HEK293 (cell line): ENCODE measurements at regions not wholly inside any gene's neighbourhood (a gene's known extent, or its start where the extent isn't known, plus 50 kb on each side); places are given as distances from the start of the nearest gene placed in this dataset.

Experiments used
- HOXA7 ChIP-seq: sonication (generic); formaldehyde crosslinking; IDR thresholded peaks from 2 replicates; pipeline ENCODE4 v1.8.1; 2022; ENCODE audit warnings: missing genetic modification reagents, borderline replicate concordance
- IKZF3 ChIP-seq: fragments of 450-650 bp; IDR thresholded peaks from 2 replicates; pipeline ENCODE4 v1.5.0; 2018; ENCODE audit warnings: missing biosample characterization, mild to moderate bottlenecking, missing genetic modification characterization, moderate library complexity
- KLF1 ChIP-seq: fragments of 450-650 bp; formaldehyde crosslinking; IDR thresholded peaks from 2 replicates; pipeline ENCODE4 v1.5.1; 2016; ENCODE audit warnings: missing biosample characterization, missing genetic modification characterization
- WT1 ChIP-seq: fragments of 450-650 bp; formaldehyde crosslinking; IDR thresholded peaks from 2 replicates; pipeline ENCODE4 v1.5.1; 2016; ENCODE audit warnings: missing biosample characterization, missing genetic modification characterization
- ZNF138 ChIP-seq: fragments of 450-650 bp; formaldehyde crosslinking; IDR thresholded peaks from 2 replicates; pipeline ENCODE4 v1.5.1; 2016; ENCODE audit warnings: missing biosample characterization, missing genetic modification characterization, borderline replicate concordance
- ZNF239 ChIP-seq: fragments of 450-650 bp; formaldehyde crosslinking; IDR thresholded peaks from 2 replicates; pipeline ENCODE4 v1.5.1; 2016; ENCODE audit warnings: missing biosample characterization, missing genetic modification characterization
- ZNF24 ChIP-seq: fragments of 450-650 bp; formaldehyde crosslinking; IDR thresholded peaks from 2 replicates; pipeline ENCODE4 v1.5.1; 2016; ENCODE audit warnings: missing biosample characterization, missing genetic modification characterization
- ZNF302 ChIP-seq: fragments of 450-650 bp; formaldehyde crosslinking; IDR thresholded peaks from 2 replicates; pipeline ENCODE4 v1.5.1; 2016; ENCODE audit warnings: missing biosample characterization, missing genetic modification characterization, low read depth
- TF ChIP-seq, protein P1 (sequence below): sonication (generic); formaldehyde crosslinking; IDR thresholded peaks from 2 replicates; pipeline ENCODE4 v1.8.1; 2022; ENCODE audit warnings: mild to moderate bottlenecking, moderate library complexity, missing genetic modification reagents
- TF ChIP-seq, protein P2 (sequence below): fragments of 450-650 bp; IDR thresholded peaks from 2 replicates; pipeline ENCODE4 v1.5.1; 2018; ENCODE audit warnings: missing biosample characterization, mild to moderate bottlenecking, missing genetic modification characterization
- TF ChIP-seq, protein P3 (sequence below): fragments of 450-650 bp; formaldehyde crosslinking; IDR thresholded peaks from 2 replicates; pipeline ENCODE4 v1.5.1; 2016; ENCODE audit warnings: missing biosample characterization, missing genetic modification characterization
- TF ChIP-seq, protein P4 (sequence below): fragments of 450-650 bp; formaldehyde crosslinking; IDR thresholded peaks from 2 replicates; pipeline ENCODE4 v1.5.1; 2016; ENCODE audit warnings: missing biosample characterization, missing genetic modification characterization

DNA sequence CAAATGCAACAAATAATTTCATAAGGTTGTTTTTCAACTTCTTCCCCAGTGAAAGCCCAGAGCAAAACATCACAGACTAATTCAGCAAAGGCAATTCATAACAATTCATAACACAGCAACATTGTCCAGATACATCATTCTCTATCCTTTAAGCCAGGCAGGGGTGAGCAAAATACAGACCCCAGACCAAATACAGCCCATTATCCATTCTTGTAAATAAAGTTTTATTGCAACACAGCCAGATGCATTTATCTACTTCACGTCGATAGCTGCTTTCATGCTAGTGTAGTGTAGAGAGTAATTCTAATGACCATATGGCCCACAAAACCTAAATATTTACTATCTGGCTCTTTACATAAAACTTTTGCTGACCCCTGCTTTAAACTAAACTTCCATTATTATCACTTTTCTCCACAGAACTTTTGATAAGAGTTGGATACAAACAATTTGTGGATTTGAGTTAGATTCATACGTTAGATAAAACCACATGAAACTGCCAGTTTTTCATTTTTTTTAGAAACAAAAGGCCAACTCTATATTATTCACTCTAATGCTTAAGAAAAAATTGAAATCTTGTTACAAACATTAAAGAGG lies 174.4 kb downstream of the DUSP6 start:
- TF ChIP-seq, protein P1, sequence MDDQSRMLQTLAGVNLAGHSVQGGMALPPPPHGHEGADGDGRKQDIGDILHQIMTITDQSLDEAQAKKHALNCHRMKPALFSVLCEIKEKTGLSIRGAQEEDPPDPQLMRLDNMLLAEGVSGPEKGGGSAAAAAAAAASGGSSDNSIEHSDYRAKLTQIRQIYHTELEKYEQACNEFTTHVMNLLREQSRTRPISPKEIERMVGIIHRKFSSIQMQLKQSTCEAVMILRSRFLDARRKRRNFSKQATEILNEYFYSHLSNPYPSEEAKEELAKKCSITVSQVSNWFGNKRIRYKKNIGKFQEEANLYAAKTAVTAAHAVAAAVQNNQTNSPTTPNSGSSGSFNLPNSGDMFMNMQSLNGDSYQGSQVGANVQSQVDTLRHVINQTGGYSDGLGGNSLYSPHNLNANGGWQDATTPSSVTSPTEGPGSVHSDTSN (CRISPR knock-in tag), result no peak
- TF ChIP-seq IKZF3 (tag by site-specific recombination) (no peak), KLF1 (no peak), HOXA7 (CRISPR knock-in tag) (no peak), ZNF138 (no peak), ZNF239 (tag by site-specific recombination) (no peak), ZNF302 (tag by site-specific recombination) (no peak), WT1 (tag by site-specific recombination) (no peak), ZNF24 (tag by site-specific recombination) (no peak)
- TF ChIP-seq, protein P2, sequence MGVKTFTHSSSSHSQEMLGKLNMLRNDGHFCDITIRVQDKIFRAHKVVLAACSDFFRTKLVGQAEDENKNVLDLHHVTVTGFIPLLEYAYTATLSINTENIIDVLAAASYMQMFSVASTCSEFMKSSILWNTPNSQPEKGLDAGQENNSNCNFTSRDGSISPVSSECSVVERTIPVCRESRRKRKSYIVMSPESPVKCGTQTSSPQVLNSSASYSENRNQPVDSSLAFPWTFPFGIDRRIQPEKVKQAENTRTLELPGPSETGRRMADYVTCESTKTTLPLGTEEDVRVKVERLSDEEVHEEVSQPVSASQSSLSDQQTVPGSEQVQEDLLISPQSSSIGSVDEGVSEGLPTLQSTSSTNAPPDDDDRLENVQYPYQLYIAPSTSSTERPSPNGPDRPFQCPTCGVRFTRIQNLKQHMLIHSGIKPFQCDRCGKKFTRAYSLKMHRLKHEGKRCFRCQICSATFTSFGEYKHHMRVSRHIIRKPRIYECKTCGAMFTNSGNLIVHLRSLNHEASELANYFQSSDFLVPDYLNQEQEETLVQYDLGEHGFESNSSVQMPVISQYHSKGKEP (tag by site-specific recombination), result no peak
- TF ChIP-seq, protein P3, sequence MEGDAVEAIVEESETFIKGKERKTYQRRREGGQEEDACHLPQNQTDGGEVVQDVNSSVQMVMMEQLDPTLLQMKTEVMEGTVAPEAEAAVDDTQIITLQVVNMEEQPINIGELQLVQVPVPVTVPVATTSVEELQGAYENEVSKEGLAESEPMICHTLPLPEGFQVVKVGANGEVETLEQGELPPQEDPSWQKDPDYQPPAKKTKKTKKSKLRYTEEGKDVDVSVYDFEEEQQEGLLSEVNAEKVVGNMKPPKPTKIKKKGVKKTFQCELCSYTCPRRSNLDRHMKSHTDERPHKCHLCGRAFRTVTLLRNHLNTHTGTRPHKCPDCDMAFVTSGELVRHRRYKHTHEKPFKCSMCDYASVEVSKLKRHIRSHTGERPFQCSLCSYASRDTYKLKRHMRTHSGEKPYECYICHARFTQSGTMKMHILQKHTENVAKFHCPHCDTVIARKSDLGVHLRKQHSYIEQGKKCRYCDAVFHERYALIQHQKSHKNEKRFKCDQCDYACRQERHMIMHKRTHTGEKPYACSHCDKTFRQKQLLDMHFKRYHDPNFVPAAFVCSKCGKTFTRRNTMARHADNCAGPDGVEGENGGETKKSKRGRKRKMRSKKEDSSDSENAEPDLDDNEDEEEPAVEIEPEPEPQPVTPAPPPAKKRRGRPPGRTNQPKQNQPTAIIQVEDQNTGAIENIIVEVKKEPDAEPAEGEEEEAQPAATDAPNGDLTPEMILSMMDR (tag by site-specific recombination), result no peak
- TF ChIP-seq, protein P4, sequence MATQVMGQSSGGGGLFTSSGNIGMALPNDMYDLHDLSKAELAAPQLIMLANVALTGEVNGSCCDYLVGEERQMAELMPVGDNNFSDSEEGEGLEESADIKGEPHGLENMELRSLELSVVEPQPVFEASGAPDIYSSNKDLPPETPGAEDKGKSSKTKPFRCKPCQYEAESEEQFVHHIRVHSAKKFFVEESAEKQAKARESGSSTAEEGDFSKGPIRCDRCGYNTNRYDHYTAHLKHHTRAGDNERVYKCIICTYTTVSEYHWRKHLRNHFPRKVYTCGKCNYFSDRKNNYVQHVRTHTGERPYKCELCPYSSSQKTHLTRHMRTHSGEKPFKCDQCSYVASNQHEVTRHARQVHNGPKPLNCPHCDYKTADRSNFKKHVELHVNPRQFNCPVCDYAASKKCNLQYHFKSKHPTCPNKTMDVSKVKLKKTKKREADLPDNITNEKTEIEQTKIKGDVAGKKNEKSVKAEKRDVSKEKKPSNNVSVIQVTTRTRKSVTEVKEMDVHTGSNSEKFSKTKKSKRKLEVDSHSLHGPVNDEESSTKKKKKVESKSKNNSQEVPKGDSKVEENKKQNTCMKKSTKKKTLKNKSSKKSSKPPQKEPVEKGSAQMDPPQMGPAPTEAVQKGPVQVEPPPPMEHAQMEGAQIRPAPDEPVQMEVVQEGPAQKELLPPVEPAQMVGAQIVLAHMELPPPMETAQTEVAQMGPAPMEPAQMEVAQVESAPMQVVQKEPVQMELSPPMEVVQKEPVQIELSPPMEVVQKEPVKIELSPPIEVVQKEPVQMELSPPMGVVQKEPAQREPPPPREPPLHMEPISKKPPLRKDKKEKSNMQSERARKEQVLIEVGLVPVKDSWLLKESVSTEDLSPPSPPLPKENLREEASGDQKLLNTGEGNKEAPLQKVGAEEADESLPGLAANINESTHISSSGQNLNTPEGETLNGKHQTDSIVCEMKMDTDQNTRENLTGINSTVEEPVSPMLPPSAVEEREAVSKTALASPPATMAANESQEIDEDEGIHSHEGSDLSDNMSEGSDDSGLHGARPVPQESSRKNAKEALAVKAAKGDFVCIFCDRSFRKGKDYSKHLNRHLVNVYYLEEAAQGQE, result no peak
